ENCODE measurements at regions not wholly inside any gene's neighbourhood (a gene's known extent, or its start where the extent isn't known, plus 50 kb on each side); places are given as distances from the start of the nearest gene placed in this dataset.

- peak in 1 of 2 donors; percentile 19 for DNase-seq (ENCODE audit: low read depth in 2 of 2)
- peaks cover 4% of the 10 kb centered on the region for H3K27me3 ChIP-seq (ENCODE audit: control insufficient read depth, insufficient read depth, low read length)
- H4K20me1 ChIP-seq (ENCODE audit: control insufficient read depth, extremely low read depth, insufficient read depth, low read length), result no peaks in the 10 kb centered on the region
- no peaks in the 10 kb centered on the region for H3K9me3 ChIP-seq (ENCODE audit: control insufficient read depth, insufficient read depth, low read depth, low read length)
- TF ChIP-seq CTCF (conservative IDR thresholded peaks at IDR 0.05 in 1 of 2, IDR thresholded peaks at IDR 0.05 in 1 of 2; ENCODE audit: low read depth in 1 of 2, low read length in 2 of 2), result no peak
- no peak for TF ChIP-seq EZH2 (IDR thresholded peaks at IDR 0.05; ENCODE audit: low read length, missing control alignments)
- H3K4me1 ChIP-seq (ENCODE audit: control insufficient read depth, extremely low read depth, insufficient read depth, low read length), result no peaks in the 10 kb centered on the region
- no peak overlapping the region for H3K9ac ChIP-seq (ENCODE audit: insufficient read depth, low read length)
- no peaks in the 10 kb centered on the region for H3K36me3 ChIP-seq (ENCODE audit: control insufficient read depth, insufficient read depth, low read length)
- no peaks in the 10 kb centered on the region for H3K79me2 ChIP-seq (ENCODE audit: control insufficient read depth, insufficient read depth, low read length)
- H3K27ac ChIP-seq (ENCODE audit: insufficient read depth, low read length), result no peak overlapping the region
- no peak overlapping the region for H2AFZ ChIP-seq (ENCODE audit: low read length)
- H3K4me2 ChIP-seq (ENCODE audit: extremely low read depth, insufficient read depth, low read length), result no peak overlapping the region
- H3K4me3 ChIP-seq (replicated peaks in 1 of 4; ENCODE audit: control extremely low read depth in 1 of 4, insufficient read depth in 1 of 4, low read depth in 3 of 4, low read length in 4 of 4), result no peak overlapping the region
Measured at GRCh38 chr2:38214209-38214717, 138.3 kb upstream of the CYP1B1 start.

GRCh38 chr2:38213619-38214167, 137.7 kb upstream of the CYP1B1 start:
- no peaks in the 10 kb centered on the region for H3K36me3 ChIP-seq (ENCODE audit: control insufficient read depth, insufficient read depth, low read length)
- no peak overlapping the region for H3K4me2 ChIP-seq (ENCODE audit: extremely low read depth, insufficient read depth, low read length)

GRCh38 chr2:38212312-38212711, 136.4 kb upstream of the CYP1B1 start:
- H3K79me2 ChIP-seq (ENCODE audit: control insufficient read depth, insufficient read depth, low read length), result no peaks in the 10 kb centered on the region
- H3K4me3 ChIP-seq (replicated peaks in 1 of 4; ENCODE audit: control extremely low read depth in 1 of 4, insufficient read depth in 1 of 4, low read depth in 3 of 4, low read length in 4 of 4), result no peak overlapping the region
- no peak overlapping the region for H2AFZ ChIP-seq (ENCODE audit: low read length)
- H3K36me3 ChIP-seq (ENCODE audit: control insufficient read depth, insufficient read depth, low read length), result no peaks in the 10 kb centered on the region
- no peaks in the 10 kb centered on the region for H3K9me3 ChIP-seq (ENCODE audit: control insufficient read depth, insufficient read depth, low read depth, low read length)
- no peak for DNase-seq (ENCODE audit: low read depth in 2 of 2)
- H3K27ac ChIP-seq (ENCODE audit: insufficient read depth, low read length), result no peak overlapping the region
- TF ChIP-seq CTCF (conservative IDR thresholded peaks at IDR 0.05 in 1 of 2, IDR thresholded peaks at IDR 0.05 in 1 of 2; ENCODE audit: low read depth in 1 of 2, low read length in 2 of 2), result no peak
- no peak for TF ChIP-seq EZH2 (IDR thresholded peaks at IDR 0.05; ENCODE audit: low read length, missing control alignments)
- H3K4me1 ChIP-seq (ENCODE audit: control insufficient read depth, extremely low read depth, insufficient read depth, low read length), result no peaks in the 10 kb centered on the region
- H3K9ac ChIP-seq (ENCODE audit: insufficient read depth, low read length), result no peak overlapping the region
- no peaks in the 10 kb centered on the region for H3K27me3 ChIP-seq (ENCODE audit: control insufficient read depth, insufficient read depth, low read length)
- H3K4me2 ChIP-seq (ENCODE audit: extremely low read depth, insufficient read depth, low read length), result no peak overlapping the region
- H4K20me1 ChIP-seq (ENCODE audit: control insufficient read depth, extremely low read depth, insufficient read depth, low read length), result no peaks in the 10 kb centered on the region

More at GRCh38 chr2:38213619-38214167, 137.7 kb upstream of the CYP1B1 start:
- Histone ChIP-seq H2AFZ (ENCODE audit: low read length) (no peak overlapping the region), H3K4me3 (replicated peaks in 1 of 4; ENCODE audit: control extremely low read depth in 1 of 4, insufficient read depth in 1 of 4, low read depth in 3 of 4, low read length in 4 of 4) (no peak overlapping the region), H3K9me3 (ENCODE audit: control insufficient read depth, insufficient read depth, low read depth, low read length) (no peaks in the 10 kb centered on the region), H3K27me3 (ENCODE audit: control insufficient read depth, insufficient read depth, low read length) (peaks cover 2% of the 10 kb centered on the region), H3K9ac (ENCODE audit: insufficient read depth, low read length) (no peak overlapping the region), H3K4me1 (ENCODE audit: control insufficient read depth, extremely low read depth, insufficient read depth, low read length) (no peaks in the 10 kb centered on the region), H3K79me2 (ENCODE audit: control insufficient read depth, insufficient read depth, low read length) (no peaks in the 10 kb centered on the region), H4K20me1 (ENCODE audit: control insufficient read depth, extremely low read depth, insufficient read depth, low read length) (no peaks in the 10 kb centered on the region), H3K27ac (ENCODE audit: insufficient read depth, low read length) (no peak overlapping the region)
- no peak for DNase-seq (ENCODE audit: low read depth in 2 of 2)
- TF ChIP-seq EZH2 (IDR thresholded peaks at IDR 0.05; ENCODE audit: low read length, missing control alignments) (no peak), CTCF (conservative IDR thresholded peaks at IDR 0.05 in 1 of 2, IDR thresholded peaks at IDR 0.05 in 1 of 2; ENCODE audit: low read depth in 1 of 2, low read length in 2 of 2) (no peak)
